Smooth muscle cell (in vitro differentiated cells): ENCODE measurements at regions not wholly inside any gene's neighbourhood (a gene's known extent, or its start where the extent isn't known, plus 50 kb on each side); places are given as distances from the start of the nearest gene placed in this dataset.
"Not testable (repeated sequence)": the region's sequence is repeated elsewhere in the genome, so short reads cannot be mapped to it uniquely, and the experiment has no call there.

Experiments
- DNase-seq: peaks from one replicate; lab custom pipeline; 2025; ENCODE audit not compliant: unreplicated experiment; lab: John Stamatoyannopoulos, UW
- H2AFZ ChIP-seq: fragments of 200-600 bp; sonication (generic); 2 replicates; pipeline ENCODE4 v1.6.0; 2016; ENCODE audit warnings: antibody characterized with exemption, low read depth, mild to moderate bottlenecking
- H3F3A ChIP-seq: fragments of 200-600 bp; sonication (generic); 2 replicates; pipeline ENCODE4 v1.6.0; 2017; ENCODE audit warnings: antibody characterized with exemption, low read depth
- H3K27ac ChIP-seq: fragments of 200-600 bp; sonication (generic); 2 replicates; pipeline ENCODE4 v1.5.1; 2016; ENCODE audit warnings: low read depth, mild to moderate bottlenecking
- H3K27me3 ChIP-seq: fragments of 200-600 bp; sonication (generic); 2 replicates; pipeline ENCODE4 v1.6.1; 2016; ENCODE audit warnings: low read depth, mild to moderate bottlenecking
- H3K36me3 ChIP-seq: fragments of 200-600 bp; sonication (generic); 2 replicates; pipeline ENCODE4 v1.5.1; 2016; ENCODE audit warnings: low read depth
- H3K4me1 ChIP-seq: fragments of 200-600 bp; sonication (generic); 2 replicates; pipeline ENCODE4 v1.5.1; 2016; ENCODE audit warnings: low read depth
- H3K4me2 ChIP-seq: fragments of 200-600 bp; sonication (generic); 2 replicates; pipeline ENCODE4 v1.6.0; 2016; ENCODE audit warnings: mild to moderate bottlenecking
- H3K4me3 ChIP-seq: fragments of 200-600 bp; sonication (generic); 2 replicates; pipeline ENCODE4 v1.5.1; 2016; ENCODE audit warnings: mild to moderate bottlenecking
- H3K79me2 ChIP-seq: fragments of 200-600 bp; sonication (generic); 2 replicates; pipeline ENCODE4 v1.6.0; 2016; ENCODE audit warnings: low read depth, mild to moderate bottlenecking
- H3K9ac ChIP-seq: fragments of 200-600 bp; sonication (generic); 2 replicates; pipeline ENCODE4 v1.6.0; 2016; ENCODE audit warnings: low read depth
- H3K9me3 ChIP-seq: fragments of 200-600 bp; sonication (generic); replicated peaks from 2 replicates; pipeline ENCODE4 v1.5.1; 2016; ENCODE audit warnings: low read depth
- H4K20me1 ChIP-seq: fragments of 200-600 bp; sonication (generic); 2 replicates; pipeline ENCODE4 v1.6.0; 2016; ENCODE audit warnings: low read depth
- WGBS: methylation state at CpG from one replicate; pipeline ENCODE4 v1.1.7; 2016; ENCODE audit warnings: low lambda C conversion rate; 5-methylcytosine and 5-hydroxymethylcytosine counted together
- TF ChIP-seq, protein P1 (sequence below): fragments of 200-600 bp; sonication (generic); IDR thresholded peaks from 2 replicates; pipeline ENCODE4 v1.5.1; 2017; ENCODE audit warnings: borderline replicate concordance, mild to moderate bottlenecking, antibody characterized with exemption; ENCODE audit not compliant: insufficient read depth, poor library complexity, severe bottlenecking

DNA sequence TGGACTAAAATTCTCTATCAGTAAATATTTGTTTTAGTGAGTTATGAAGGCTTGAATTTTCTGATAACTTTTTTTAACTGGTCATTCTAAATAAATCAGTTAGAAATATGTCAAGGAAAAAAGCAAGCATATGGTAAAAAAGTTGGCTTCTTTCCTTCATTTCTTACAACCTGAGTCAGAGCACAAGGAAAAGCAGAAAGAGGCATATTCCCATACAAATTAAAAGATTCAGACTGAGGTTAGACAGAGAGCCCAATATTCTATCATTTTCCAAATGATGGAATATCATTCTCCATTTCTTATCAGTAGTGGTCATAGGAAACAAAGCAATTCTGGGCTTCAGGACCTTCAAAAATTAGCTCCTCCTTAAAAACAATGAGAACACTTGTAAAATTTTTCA, 732.1 kb downstream of the MAT2B start:
- Histone ChIP-seq H4K20me1 (no peaks in the 10 kb centered on the region), H3K4me1 (no peaks in the 10 kb centered on the region), H3K36me3 (no peaks in the 10 kb centered on the region), H3K27me3 (no peaks in the 10 kb centered on the region), H3K9me3 (no peaks in the 10 kb centered on the region), H3F3A (no peaks in the 10 kb centered on the region), H2AFZ (no peak overlapping the region), H3K9ac (no peak overlapping the region), H3K27ac (no peak overlapping the region), H3K79me2 (no peaks in the 10 kb centered on the region), H3K4me2 (no peak overlapping the region), H3K4me3 (no peak overlapping the region)
- TF ChIP-seq, protein P1, sequence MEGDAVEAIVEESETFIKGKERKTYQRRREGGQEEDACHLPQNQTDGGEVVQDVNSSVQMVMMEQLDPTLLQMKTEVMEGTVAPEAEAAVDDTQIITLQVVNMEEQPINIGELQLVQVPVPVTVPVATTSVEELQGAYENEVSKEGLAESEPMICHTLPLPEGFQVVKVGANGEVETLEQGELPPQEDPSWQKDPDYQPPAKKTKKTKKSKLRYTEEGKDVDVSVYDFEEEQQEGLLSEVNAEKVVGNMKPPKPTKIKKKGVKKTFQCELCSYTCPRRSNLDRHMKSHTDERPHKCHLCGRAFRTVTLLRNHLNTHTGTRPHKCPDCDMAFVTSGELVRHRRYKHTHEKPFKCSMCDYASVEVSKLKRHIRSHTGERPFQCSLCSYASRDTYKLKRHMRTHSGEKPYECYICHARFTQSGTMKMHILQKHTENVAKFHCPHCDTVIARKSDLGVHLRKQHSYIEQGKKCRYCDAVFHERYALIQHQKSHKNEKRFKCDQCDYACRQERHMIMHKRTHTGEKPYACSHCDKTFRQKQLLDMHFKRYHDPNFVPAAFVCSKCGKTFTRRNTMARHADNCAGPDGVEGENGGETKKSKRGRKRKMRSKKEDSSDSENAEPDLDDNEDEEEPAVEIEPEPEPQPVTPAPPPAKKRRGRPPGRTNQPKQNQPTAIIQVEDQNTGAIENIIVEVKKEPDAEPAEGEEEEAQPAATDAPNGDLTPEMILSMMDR = no peak
- no peak for DNase-seq

GRCh38 chr5:164251781-164252180, 746.4 kb downstream of the MAT2B start:
- H3K79me2 ChIP-seq, DNase-seq: not testable (repeated sequence)

DNA sequence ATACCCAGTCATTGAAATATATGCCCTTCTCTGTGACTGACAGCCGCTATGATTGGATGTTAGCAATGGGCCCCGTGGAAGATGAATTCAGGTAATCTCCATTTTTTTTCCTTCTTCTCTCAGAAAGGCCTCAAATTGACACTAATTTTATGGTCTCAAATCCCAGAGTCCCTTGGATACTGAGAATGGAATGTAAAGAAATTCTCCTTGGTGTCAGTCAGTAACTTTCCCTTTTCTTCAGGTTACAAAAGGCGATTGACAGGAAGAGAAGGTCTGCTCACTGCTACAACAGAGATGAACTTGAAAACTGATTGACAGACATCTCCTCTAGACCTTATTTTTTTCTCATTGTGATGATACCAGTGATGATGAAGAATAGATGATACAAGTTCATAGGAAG, 748.3 kb downstream of the MAT2B start:
- TF ChIP-seq, protein P1 = no peak
- Histone ChIP-seq H3K4me1 (no peaks in the 10 kb centered on the region), H3K9ac (no peak overlapping the region), H3K36me3 (no peaks in the 10 kb centered on the region), H3K79me2 (no peaks in the 10 kb centered on the region), H3K4me3 (no peak overlapping the region), H4K20me1 (no peaks in the 10 kb centered on the region), H3K27ac (no peak overlapping the region), H3K27me3 (no peaks in the 10 kb centered on the region), H3K4me2 (no peak overlapping the region), H3K9me3 (no peaks in the 10 kb centered on the region), H3F3A (no peaks in the 10 kb centered on the region), H2AFZ (no peak overlapping the region)
- DNase-seq = no peak
- WGBS = 90% methylated on average over 3 of the region's 3 CpGs

More at GRCh38 chr5:164251781-164252180, 746.4 kb downstream of the MAT2B start:
- H3K9ac ChIP-seq, H3K4me1 ChIP-seq, H3K36me3 ChIP-seq, H3K4me3 ChIP-seq, H3K27me3 ChIP-seq, H4K20me1 ChIP-seq, H3K9me3 ChIP-seq, H3K4me2 ChIP-seq, H3K27ac ChIP-seq, H2AFZ ChIP-seq, H3F3A ChIP-seq: not testable (repeated sequence)

DNA sequence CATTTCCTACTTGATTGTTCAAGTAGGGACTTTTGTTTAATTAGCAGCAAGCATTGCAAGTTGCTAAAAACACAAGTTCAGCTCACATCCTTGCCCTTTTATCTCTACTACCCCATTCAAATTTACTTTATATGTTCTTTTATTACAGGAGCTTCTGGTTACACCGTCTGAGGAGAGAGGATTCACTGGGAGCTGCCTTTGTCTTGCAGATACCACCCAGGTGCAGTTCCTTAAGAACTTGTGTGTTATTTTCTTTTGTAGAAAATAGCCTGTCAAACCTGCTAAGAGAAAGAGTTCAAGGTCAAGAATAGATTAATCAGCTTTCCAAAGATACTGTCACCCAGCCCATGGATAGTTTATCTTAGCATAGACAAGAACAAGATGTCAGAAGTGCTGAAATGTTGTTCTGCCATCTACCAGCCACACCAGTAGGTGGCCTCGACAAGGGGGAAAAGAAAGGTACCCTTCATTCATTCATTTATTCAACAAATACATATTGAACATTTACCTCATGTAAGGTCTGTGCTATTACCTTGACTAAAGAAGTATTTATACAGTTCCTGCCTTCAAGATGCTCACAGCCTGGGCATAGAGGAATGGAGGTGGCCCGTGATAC, 750.3 kb downstream of the MAT2B start:
- no peak overlapping the region for H3K27ac ChIP-seq
- no peaks in the 10 kb centered on the region for H4K20me1 ChIP-seq
- H3K4me3 ChIP-seq = no peak overlapping the region
- H3F3A ChIP-seq = no peaks in the 10 kb centered on the region
- no peaks in the 10 kb centered on the region for H3K36me3 ChIP-seq
- H3K9me3 ChIP-seq = no peaks in the 10 kb centered on the region
- DNase-seq = no peak
- H3K27me3 ChIP-seq = no peaks in the 10 kb centered on the region
- no peak overlapping the region for H3K4me2 ChIP-seq
- 77% methylated on average over 3 of the region's 3 CpGs for WGBS
- TF ChIP-seq, protein P1 = no peak
- H3K9ac ChIP-seq = no peak overlapping the region
- no peaks in the 10 kb centered on the region for H3K79me2 ChIP-seq
- no peaks in the 10 kb centered on the region for H3K4me1 ChIP-seq
- no peak overlapping the region for H2AFZ ChIP-seq
